ENCODE measurements at regions not wholly inside any gene's neighbourhood (a gene's known extent, or its start where the extent isn't known, plus 50 kb on each side); places are given as distances from the start of the nearest gene placed in this dataset.
"Not testable (repeated sequence)": the region's sequence is repeated elsewhere in the genome, so short reads cannot be mapped to it uniquely, and the experiment has no call there.

- no peak for DNase-seq
Measured at GRCh38 chr1:194476351-194476750, 1289.9 kb upstream of the B3GALT2 start.

- no peak for DNase-seq
Measured at GRCh38 chr1:194474701-194475100, 1288.3 kb upstream of the B3GALT2 start.

- DNase-seq, result no peak
Measured at GRCh38 chr1:194473766-194474165, 1287.4 kb upstream of the B3GALT2 start.

GRCh38 chr1:194469282-194469681, 1282.9 kb upstream of the B3GALT2 start:
- DNase-seq, result no peak

GRCh38 chr1:194466706-194467105, 1280.3 kb upstream of the B3GALT2 start:
- no peak for DNase-seq

GRCh38 chr1:194447636-194448035, 1261.2 kb upstream of the B3GALT2 start:
- no peak for DNase-seq

- DNase-seq, result no peak
Measured at GRCh38 chr1:194445244-194445643, 1258.8 kb upstream of the B3GALT2 start.

GRCh38 chr1:194442901-194443575, 1256.6 kb upstream of the B3GALT2 start:
- no peak for DNase-seq

GRCh38 chr1:194437135-194437534, 1250.7 kb upstream of the B3GALT2 start:
- no peak for DNase-seq

- no peak for DNase-seq
Measured at GRCh38 chr1:194431121-194431520, 1244.7 kb upstream of the B3GALT2 start.

- DNase-seq, result no peak
Measured at GRCh38 chr1:194420706-194421105, 1234.3 kb upstream of the B3GALT2 start.

GRCh38 chr1:194419721-194420120, 1233.3 kb upstream of the B3GALT2 start:
- no peak for DNase-seq

- no peak for DNase-seq
Measured at GRCh38 chr1:194410756-194411155, 1224.3 kb upstream of the B3GALT2 start.

GRCh38 chr1:194407238-194407637, 1220.8 kb upstream of the B3GALT2 start:
- DNase-seq, result not testable (repeated sequence)

GRCh38 chr1:194394676-194395075, 1208.3 kb upstream of the B3GALT2 start:
- no peak for DNase-seq

GRCh38 chr1:194387531-194387930, 1201.1 kb upstream of the B3GALT2 start:
- DNase-seq, result no peak

GRCh38 chr1:194378517-194378916, 1192.1 kb upstream of the B3GALT2 start:
- no peak for DNase-seq

- no peak for DNase-seq
Measured at GRCh38 chr1:194374649-194375048, 1188.2 kb upstream of the B3GALT2 start.

- no peak for DNase-seq
Measured at GRCh38 chr1:194372266-194372665, 1185.9 kb upstream of the B3GALT2 start.

GRCh38 chr1:194369622-194370021, 1183.2 kb upstream of the B3GALT2 start:
- DNase-seq, result no peak

GRCh38 chr1:194369060-194369459, 1182.6 kb upstream of the B3GALT2 start:
- DNase-seq, result no peak

- DNase-seq, result no peak
Measured at GRCh38 chr1:194367121-194367520, 1180.7 kb upstream of the B3GALT2 start.

- no peak for DNase-seq
Measured at GRCh38 chr1:194366705-194367104, 1180.3 kb upstream of the B3GALT2 start.

GRCh38 chr1:194362327-194362726, 1175.9 kb upstream of the B3GALT2 start:
- DNase-seq, result no peak

- no peak for DNase-seq
Measured at GRCh38 chr1:194361374-194362131, 1175.1 kb upstream of the B3GALT2 start.

Data from activated CD8-positive, alpha-beta memory T cell treated with anti-CD3 and anti-CD28 coated beads, Interleukin-2, amount 50 U/mL, for 4 hours (primary cell).